Activated T-cell treated with anti-CD3 and anti-CD28 coated beads, Interleukin-2, amount 50 U/mL, for 4 hours (primary cell): ENCODE measurements at regions not wholly inside any gene's neighbourhood (a gene's known extent, or its start where the extent isn't known, plus 50 kb on each side); places are given as distances from the start of the nearest gene placed in this dataset.

Source experiments
- ATAC-seq, 2 donors: fragments of 200-7000 bp; cut with Tn5 transposase; one replicate each; pipeline ENCODE4 v1.10.0; 2021
- DNase-seq: peaks from one replicate; pipeline ENCODE4 v3.0.0-alpha.2; 2020
- H3K27me3 Mint-ChIP-seq: one replicate; pipeline ENCODE4 v1.8.0; 2021; ENCODE audit warnings: low read depth, mixed read lengths
- H3K36me3 Mint-ChIP-seq: one replicate; pipeline ENCODE4 v1.8.0; 2022; ENCODE audit warnings: mixed read lengths; ENCODE audit not compliant: insufficient read depth
- H3K4me1 Mint-ChIP-seq: one replicate; pipeline ENCODE4 v1.8.0; 2021; ENCODE audit warnings: low read depth, mixed read lengths
- H3K4me3 Mint-ChIP-seq: one replicate; pipeline ENCODE4 v1.8.0; 2021; ENCODE audit warnings: mild to moderate bottlenecking, moderate library complexity, mixed read lengths
- H3K9me3 Mint-ChIP-seq: one replicate; pipeline ENCODE4 v1.8.0; 2021; ENCODE audit warnings: mixed read lengths

DNA sequence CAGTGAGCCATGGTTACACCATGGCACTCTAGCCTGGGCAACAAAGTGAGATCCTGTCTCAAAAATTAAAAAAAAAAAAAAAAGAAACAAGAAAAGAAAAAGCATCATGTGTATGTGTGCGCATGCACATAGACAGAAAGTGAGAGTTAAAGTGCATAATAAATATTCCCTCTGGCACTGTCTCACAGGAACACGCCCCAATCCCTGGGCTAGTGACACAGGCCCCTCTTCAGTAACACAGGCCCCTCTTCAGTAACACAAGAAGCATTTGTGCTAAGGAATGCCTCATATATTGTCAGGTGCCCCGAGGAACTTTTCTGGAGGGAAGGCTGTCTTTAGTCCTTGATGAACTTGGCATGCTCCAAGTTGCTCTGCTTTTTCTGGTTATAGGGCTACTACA, 57.5 kb downstream of the RPL27A start:
- H3K27me3 Mint-ChIP-seq, result peaks cover 1% of the 10 kb centered on the region
- no peaks in the 10 kb centered on the region for H3K9me3 Mint-ChIP-seq
- ATAC-seq (no peak), DNase-seq (no peak)
- H3K4me1 Mint-ChIP-seq, result no peaks in the 10 kb centered on the region
- H3K4me3 Mint-ChIP-seq, result no peak overlapping the region
- H3K36me3 Mint-ChIP-seq, result no peaks in the 10 kb centered on the region

DNA sequence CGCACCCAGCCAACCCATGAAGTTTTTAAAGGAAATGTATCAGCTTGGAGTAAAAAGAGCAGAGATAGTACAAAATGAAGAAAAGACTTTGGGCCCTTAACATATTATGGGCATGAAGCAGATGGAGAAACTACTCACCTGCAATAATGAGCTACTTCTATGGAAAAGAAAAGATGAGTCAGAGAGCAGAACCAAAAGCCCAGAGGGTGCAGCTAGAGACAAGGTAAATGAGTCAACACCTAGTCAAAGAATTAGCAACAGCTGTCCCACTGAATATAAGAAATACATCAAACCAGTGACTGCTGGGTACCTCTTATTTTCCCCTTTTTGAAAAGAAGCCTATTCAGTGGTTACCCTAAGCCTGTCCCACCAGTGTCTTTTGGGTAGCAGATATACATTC, 61.8 kb downstream of the RPL27A start:
- ATAC-seq (peak; percentile 78 to 85), DNase-seq (no peak)
- H3K9me3 Mint-ChIP-seq, result no peaks in the 10 kb centered on the region
- no peaks in the 10 kb centered on the region for H3K36me3 Mint-ChIP-seq
- no peak overlapping the region for H3K4me3 Mint-ChIP-seq
- H3K27me3 Mint-ChIP-seq, result peaks cover 13% of the 10 kb centered on the region
- no peaks in the 10 kb centered on the region for H3K4me1 Mint-ChIP-seq

DNA sequence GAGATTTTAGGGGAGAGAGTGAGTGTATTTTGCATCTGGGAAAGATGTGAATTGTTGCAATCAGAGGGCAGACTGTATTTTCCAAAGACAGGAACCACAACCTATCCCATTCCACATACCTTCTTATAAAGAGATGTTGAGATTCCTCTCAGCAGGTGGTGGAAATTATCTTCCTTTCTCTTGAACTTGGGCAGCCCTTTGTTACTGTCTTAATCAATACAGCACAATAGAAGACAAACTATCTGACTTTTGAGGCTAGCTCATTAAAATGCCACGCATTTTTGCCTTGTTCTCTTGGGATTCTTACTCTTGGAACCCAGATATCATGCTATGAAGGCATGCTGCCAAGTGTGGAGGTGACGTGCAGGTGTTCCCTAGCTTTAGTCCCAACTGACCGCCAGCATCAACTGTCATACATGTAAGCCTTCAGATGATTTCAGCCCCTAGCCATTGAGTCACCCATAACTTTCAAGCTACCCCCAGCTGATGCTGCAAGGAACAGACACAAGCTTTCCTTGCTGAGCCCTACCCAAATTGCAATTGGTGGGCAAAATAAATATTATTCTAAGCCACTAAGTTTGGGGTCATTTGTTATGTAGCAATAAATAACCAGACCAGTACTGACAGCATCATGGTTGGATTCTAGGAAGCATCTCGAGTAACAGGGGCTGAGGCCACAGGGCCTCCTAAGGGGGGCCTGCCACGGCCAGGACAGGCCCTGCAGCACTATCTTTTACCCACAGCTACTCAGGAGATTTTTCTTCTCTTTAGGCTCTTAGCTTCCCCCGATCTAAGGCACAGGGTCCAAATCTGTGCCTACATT, 63.0 kb downstream of the RPL27A start:
- H3K9me3 Mint-ChIP-seq, result no peaks in the 10 kb centered on the region
- peaks cover 16% of the 10 kb centered on the region for H3K27me3 Mint-ChIP-seq
- H3K4me1 Mint-ChIP-seq, result no peaks in the 10 kb centered on the region
- DNase-seq, result no peak
- no peak for ATAC-seq
- H3K36me3 Mint-ChIP-seq, result no peaks in the 10 kb centered on the region
- no peak overlapping the region for H3K4me3 Mint-ChIP-seq

DNA sequence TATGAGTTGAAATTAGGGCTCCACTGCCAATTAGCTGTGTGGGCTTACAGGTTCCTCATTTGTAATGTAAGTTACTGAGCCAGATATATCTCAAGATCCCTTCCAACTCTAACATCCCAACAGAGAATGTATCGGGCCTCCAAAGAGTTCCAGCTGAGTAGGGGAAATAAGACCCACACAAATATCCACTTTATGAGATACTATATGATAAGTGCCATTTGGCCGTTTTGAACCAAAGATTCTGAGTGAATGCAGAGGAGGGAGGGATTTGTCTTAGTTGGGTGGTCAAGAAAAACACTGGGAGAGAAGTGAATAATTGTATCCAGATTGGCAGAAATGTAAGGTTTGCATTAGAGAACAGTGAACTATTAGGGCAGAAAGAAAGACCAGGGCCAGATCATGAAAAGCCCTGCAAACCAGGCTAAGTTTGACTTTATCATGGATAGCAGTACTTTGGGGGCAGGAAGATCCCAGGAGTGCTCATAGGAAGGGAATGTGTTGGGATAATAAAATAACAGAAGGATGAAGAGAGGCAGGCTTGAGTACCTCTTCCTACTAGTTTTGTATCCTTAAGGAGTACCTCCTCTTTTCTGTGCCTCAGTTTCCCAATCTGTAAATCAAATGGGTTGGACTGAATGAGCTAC, 63.9 kb downstream of the RPL27A start:
- ATAC-seq (no peak), DNase-seq (no peak)
- Mint-ChIP-seq H3K4me3 (no peak overlapping the region), H3K36me3 (no peaks in the 10 kb centered on the region), H3K27me3 (peaks cover 18% of the 10 kb centered on the region), H3K4me1 (no peaks in the 10 kb centered on the region), H3K9me3 (no peaks in the 10 kb centered on the region)

DNA sequence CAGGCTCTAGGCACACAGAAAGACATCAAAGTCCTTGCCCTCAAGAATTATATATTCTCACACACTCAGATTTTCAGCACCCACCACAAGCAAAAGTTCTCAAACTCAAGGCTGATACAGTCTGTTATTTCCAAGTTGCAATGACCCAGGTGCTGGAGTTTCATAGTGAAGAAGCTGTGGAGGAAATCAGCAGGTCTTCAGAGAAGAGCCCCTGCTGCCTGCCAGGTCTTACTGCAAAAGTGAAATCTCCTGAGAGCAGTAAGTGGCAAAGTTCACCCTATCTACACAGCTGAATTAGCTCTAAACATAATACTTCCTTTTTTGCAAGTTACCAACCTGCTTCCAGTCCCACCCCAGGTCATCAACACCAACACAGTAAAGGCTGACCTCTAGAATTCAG, 64.6 kb downstream of the RPL27A start:
- Mint-ChIP-seq H3K4me3 (no peak overlapping the region), H3K36me3 (no peaks in the 10 kb centered on the region), H3K9me3 (no peaks in the 10 kb centered on the region), H3K4me1 (no peaks in the 10 kb centered on the region), H3K27me3 (peaks cover 22% of the 10 kb centered on the region)
- no peak for ATAC-seq
- DNase-seq, result no peak

DNA sequence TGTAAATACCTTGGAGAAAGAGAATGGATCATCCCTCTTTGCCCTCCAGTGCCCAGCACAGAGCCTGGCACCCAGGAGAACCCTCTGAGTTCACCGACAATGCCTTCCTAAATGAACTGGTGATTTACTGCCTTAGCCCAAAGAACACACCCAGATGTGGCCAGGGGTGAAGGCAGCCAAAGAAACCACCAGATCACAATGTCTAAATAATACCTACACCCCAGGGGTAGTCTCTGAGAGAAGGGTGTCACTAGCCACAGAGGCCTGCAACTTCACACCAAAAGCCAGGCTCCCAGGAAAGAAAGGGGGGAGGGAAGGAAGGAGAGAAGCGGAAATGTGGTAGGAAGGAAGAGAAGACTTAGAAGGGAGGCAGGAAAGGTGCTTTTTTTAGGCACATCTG, 65.7 kb downstream of the RPL27A start:
- no peak for DNase-seq
- Mint-ChIP-seq H3K4me1 (no peaks in the 10 kb centered on the region), H3K36me3 (no peaks in the 10 kb centered on the region), H3K9me3 (no peaks in the 10 kb centered on the region), H3K4me3 (no peak overlapping the region), H3K27me3 (peaks cover 22% of the 10 kb centered on the region)
- ATAC-seq, result no peak

DNA sequence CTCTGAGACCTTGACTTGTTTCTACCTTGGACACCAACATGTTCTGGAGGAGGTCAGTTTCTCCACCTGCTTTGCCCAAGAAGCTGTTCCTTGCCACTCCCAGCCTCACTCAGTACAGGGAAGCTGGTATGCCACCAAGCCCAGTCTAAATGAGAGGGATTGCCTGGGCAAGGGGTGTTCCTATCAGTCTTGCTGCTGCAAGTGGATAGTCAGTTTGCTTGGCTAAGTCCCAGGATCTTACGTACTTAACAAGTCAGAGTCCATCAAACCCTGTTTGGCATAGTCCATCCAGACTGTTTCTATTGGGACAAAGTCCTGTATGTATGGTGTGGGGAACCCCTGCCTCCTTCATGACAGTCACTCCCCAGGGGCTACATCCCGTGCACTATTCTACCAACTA, 66.6 kb downstream of the RPL27A start:
- Mint-ChIP-seq H3K4me3 (no peak overlapping the region), H3K4me1 (no peaks in the 10 kb centered on the region), H3K9me3 (no peaks in the 10 kb centered on the region), H3K27me3 (peaks cover 22% of the 10 kb centered on the region), H3K36me3 (no peaks in the 10 kb centered on the region)
- ATAC-seq (no peak), DNase-seq (no peak)

DNA sequence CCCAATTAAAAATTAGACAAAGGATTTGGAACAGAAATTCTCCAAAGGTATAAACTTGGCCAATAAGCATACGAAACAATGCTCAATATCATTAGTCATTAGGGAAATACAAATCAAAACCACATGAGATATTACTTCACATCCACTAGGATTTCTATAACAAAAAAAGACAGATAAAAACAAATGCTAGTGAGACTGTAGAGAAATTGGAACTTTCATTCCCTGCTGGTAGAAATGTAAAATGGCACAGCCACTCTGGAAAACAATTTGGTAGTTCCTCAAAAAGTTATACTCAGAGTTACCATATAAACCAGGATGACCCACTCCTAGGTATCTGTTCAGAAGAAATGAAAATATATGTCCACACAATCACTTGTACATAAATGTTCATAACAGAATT, 71.6 kb downstream of the RPL27A start:
- Mint-ChIP-seq H3K27me3 (peaks cover 13% of the 10 kb centered on the region), H3K4me1 (no peaks in the 10 kb centered on the region), H3K36me3 (no peaks in the 10 kb centered on the region), H3K4me3 (no peak overlapping the region), H3K9me3 (no peaks in the 10 kb centered on the region)
- ATAC-seq (no peak), DNase-seq (no peak)

DNA sequence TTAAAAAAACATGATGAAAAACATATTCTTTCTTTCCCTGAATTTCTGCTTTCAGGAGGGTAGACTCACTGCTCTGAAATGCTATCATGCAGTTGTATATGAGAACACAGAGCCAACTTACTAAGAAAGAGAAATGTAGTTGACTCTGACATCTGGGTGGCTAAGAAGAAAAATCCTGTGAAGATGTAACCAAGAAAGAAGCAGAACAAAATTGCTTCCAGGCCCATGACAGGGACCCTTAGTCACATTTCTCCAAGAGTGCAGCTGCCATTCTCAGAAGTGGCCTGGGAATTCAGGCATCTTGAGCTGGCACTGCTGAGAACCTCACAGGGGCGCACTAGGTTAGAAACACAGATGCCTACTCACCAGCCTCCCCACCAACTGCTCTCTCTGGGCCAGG, 73.6 kb downstream of the RPL27A start:
- Mint-ChIP-seq H3K27me3 (peaks cover 9% of the 10 kb centered on the region), H3K9me3 (no peaks in the 10 kb centered on the region), H3K4me1 (no peaks in the 10 kb centered on the region), H3K36me3 (no peaks in the 10 kb centered on the region), H3K4me3 (no peak overlapping the region)
- DNase-seq (no peak), ATAC-seq (no peak)

DNA sequence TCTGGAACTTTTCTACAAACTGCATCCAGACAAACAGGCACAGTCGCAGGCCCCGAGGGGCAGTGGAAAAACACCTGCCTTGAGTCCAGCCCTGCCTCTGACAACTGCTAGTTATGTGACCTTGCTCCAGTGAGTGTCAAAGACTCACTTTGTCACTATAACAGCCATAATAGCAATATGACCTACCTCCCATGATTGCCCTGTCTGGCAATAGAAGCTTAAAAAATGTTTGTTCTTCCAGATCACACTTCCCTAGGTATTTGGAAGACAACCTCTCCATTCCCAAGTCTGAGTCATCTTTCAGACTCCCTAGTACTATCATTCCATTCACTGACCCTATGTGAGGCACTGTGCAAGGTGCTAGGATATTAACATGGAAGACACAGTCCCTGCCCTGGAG, 74.5 kb downstream of the RPL27A start:
- Mint-ChIP-seq H3K9me3 (no peaks in the 10 kb centered on the region), H3K4me1 (no peaks in the 10 kb centered on the region), H3K36me3 (no peaks in the 10 kb centered on the region), H3K27me3 (peaks cover 2% of the 10 kb centered on the region), H3K4me3 (no peak overlapping the region)
- DNase-seq (no peak), ATAC-seq (no peak)

DNA sequence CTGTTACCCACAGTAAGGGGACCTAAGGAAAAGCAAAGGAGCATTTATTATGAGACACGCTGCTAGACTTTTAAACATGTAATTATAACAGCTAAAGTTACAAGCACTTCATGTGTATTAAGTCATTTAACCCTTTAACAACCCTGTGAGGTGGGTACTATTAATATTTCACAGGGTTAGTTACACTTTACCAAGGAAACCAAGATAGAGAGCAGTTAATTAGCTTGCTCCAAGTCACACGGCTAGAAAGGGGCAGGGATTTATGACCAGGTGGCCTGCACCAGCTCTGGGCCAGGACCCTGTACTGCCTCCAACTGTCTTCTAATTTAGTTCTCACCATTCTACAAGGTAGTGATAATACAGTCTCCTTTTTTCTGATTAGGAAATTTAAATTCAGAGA, 74.9 kb downstream of the RPL27A start:
- Mint-ChIP-seq H3K9me3 (no peaks in the 10 kb centered on the region), H3K4me1 (no peaks in the 10 kb centered on the region), H3K27me3 (peaks cover 2% of the 10 kb centered on the region), H3K4me3 (no peak overlapping the region), H3K36me3 (no peaks in the 10 kb centered on the region)
- DNase-seq (no peak), ATAC-seq (no peak)

DNA sequence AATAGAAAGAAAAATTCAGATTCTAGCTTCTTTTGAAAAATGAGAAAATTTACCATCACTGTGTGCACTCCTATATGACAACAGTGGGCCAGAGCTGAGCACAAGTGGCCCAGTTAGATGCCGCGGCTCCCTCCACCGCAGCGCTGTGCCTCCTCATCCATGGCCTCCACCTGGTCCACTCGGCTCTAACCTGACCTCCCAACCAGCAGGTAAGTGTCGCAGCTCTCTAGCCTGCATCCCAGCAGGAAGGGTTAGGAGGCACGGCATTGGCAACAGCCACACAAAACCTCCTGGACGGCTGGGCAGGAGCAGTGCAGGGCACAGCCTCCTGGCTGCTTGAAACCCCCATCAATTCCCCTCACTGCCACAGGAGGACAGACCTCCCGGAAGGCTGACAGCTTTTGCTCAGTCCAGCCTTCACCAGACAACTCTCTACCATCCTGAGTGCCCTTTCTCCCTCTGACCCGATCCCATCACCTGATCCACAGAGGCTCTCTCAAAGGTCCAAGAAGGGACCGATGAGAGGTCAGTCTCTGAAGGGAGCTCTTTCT, 76.1 kb downstream of the RPL27A start:
- H3K4me1 Mint-ChIP-seq, result no peaks in the 10 kb centered on the region
- H3K9me3 Mint-ChIP-seq, result no peaks in the 10 kb centered on the region
- no peaks in the 10 kb centered on the region for H3K36me3 Mint-ChIP-seq
- H3K4me3 Mint-ChIP-seq, result no peak overlapping the region
- ATAC-seq (no peak), DNase-seq (no peak)
- H3K27me3 Mint-ChIP-seq, result peaks cover 2% of the 10 kb centered on the region

DNA sequence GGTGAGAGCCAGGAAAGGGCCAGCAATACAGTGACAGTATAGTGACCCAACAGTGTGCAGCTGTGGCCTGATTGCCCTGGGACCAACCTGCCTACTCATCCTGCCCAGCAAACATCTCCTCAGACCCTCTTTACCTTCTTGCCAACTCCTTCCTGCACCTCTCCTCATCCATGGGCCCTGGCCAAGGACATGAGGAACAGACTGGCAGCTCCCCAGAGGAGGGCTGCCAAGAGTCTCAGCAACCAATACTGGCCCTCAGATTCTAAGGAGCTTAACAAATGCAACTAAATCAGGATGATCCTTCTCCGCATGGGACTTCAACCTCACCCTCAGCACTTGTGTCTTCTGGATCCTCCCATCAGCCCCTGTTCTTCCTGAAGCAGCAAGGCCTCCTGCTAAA, 77.0 kb downstream of the RPL27A start:
- ATAC-seq (no peak), DNase-seq (no peak)
- no peaks in the 10 kb centered on the region for H3K36me3 Mint-ChIP-seq
- H3K27me3 Mint-ChIP-seq, result peaks cover 4% of the 10 kb centered on the region
- no peaks in the 10 kb centered on the region for H3K4me1 Mint-ChIP-seq
- H3K9me3 Mint-ChIP-seq, result no peaks in the 10 kb centered on the region
- H3K4me3 Mint-ChIP-seq, result no peak overlapping the region

DNA sequence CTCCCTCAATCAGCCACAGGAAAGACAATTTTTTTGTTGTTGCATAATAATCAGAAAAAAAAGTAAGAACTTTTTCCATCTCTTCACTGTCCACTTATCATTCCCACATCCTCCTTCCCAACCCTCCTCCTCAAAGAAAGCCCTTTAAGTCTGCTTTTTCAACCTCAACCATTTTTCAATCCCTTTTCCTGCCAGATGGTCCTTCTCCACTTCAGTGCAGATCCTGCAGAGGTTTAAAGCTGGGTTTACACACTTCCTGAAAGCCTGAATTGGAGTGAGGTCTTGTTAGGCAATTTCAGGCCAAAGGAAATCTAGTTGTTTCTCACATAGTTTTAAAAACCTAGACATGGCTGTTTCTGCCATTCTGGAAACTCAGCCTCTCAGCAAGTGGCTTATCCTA, 78.3 kb downstream of the RPL27A start:
- H3K27me3 Mint-ChIP-seq, result peaks cover 4% of the 10 kb centered on the region
- DNase-seq (no peak), ATAC-seq (no peak)
- no peak overlapping the region for H3K4me3 Mint-ChIP-seq
- H3K36me3 Mint-ChIP-seq, result no peaks in the 10 kb centered on the region
- no peaks in the 10 kb centered on the region for H3K4me1 Mint-ChIP-seq
- H3K9me3 Mint-ChIP-seq, result no peaks in the 10 kb centered on the region

DNA sequence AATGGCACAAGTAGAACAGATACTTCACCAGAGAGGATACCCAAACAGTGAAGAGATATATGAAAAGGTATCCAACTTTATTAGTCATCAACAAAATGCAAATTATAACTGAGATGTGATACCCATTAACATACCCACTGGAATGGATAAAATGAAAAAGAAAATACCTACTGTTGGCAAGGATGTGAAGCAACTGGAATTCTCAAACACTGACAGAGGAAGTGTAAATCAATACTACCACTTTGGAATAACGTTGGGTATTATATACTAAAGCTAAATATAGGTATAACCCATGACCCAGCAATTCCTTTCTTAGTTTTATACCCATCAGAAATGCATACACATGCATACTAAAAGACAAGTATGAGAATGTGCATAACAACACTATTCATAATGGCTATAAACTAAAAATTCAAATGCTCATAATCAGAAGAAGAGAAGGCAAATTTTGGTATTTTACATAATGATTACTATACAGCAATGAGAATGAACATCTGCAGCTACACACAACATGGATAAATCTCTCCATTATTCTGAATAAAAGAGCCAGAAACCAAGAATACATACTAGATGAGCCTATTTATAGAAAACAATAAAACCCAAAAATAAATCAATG, 80.6 kb downstream of the RPL27A start:
- ATAC-seq (no peak), DNase-seq (no peak)
- Mint-ChIP-seq H3K4me1 (no peaks in the 10 kb centered on the region), H3K27me3 (peaks cover 6% of the 10 kb centered on the region), H3K9me3 (no peaks in the 10 kb centered on the region), H3K36me3 (no peaks in the 10 kb centered on the region), H3K4me3 (no peak overlapping the region)
